Peyer's patch (tissue), 4 donors: ENCODE measurements at regions not wholly inside any gene's neighbourhood (a gene's known extent, or its start where the extent isn't known, plus 50 kb on each side); places are given as distances from the start of the nearest gene placed in this dataset.

Experiments
- CTCF ChIP-seq, 6 experiments: fragments of 450-650 bp in 4 of 6; fragments of 200-600 bp in 2 of 6; sonication (generic) in 1 of 6; IDR thresholded peaks; one replicate each; pipeline ENCODE4 v1.5.1; 2017 to 2019; ENCODE audit warnings: antibody characterized with exemption in 6 of 6, mild to moderate bottlenecking in 3 of 6, moderate library complexity in 1 of 6
- POLR2A ChIP-seq, 2 donors: fragments of 450-650 bp; IDR thresholded peaks; one replicate each; pipeline ENCODE4 v1.5.1; 2017; ENCODE audit warnings: antibody characterized with exemption in 2 of 2, mild to moderate bottlenecking in 2 of 2, moderate library complexity in 2 of 2

GRCh38 chrY:20686674-20687073 lies 69.2 kb upstream of the RPS4Y2 start:
- TF ChIP-seq CTCF (IDR thresholded peaks at IDR 0.05) (no peak), POLR2A (IDR thresholded peaks at IDR 0.05) (no peak)
